HCT116 (cell line): ENCODE measurements at regions not wholly inside any gene's neighbourhood (a gene's known extent, or its start where the extent isn't known, plus 50 kb on each side); places are given as distances from the start of the nearest gene placed in this dataset.

Experiments
- ATAC-seq: fragments of 200-7000 bp; cut with Tn5 transposase; 2 replicates; pipeline ENCODE4 v1.9.1; 2020; ENCODE audit warnings: mild to moderate bottlenecking, moderate library complexity
- BruUV-seq: library from RNA; stranded (reverse); fragments of 400-500 nt; replicated peaks from 2 replicates; lab custom pipeline; 2021; lab: Mats Ljungman, UMichigan
- CTCF ChIA-PET: fragments of 300-600 bp; sonication (Branson Sonifier 250); formaldehyde crosslinking; loops from one replicate; lab custom pipeline; 2021; ENCODE audit warnings: antibody characterized with exemption; lab: Charles Lee
- POLR2A ChIA-PET: fragments of 300-600, 350-600 bp; sonication (Branson Sonifier 250); formaldehyde crosslinking; loops from one replicate; lab custom pipeline; 2021; ENCODE audit warnings: antibody characterized with exemption; lab: Charles Lee
- RAD21 ChIA-PET, 2 experiments: fragments of 300-600 bp; sonication (Branson Sonifier 250); formaldehyde crosslinking; loops; one replicate each; lab custom pipeline; 2023; ENCODE audit warnings: low total read pairs in 2 of 2; ENCODE audit not compliant: uncharacterized antibody in 2 of 2, unreplicated experiment in 2 of 2, low non-redundant PET in 1 of 2; lab: Charles Lee
- DNase-seq: peaks from one replicate; pipeline ENCODE4 v3.0.0-alpha.2; 2010; ENCODE audit warnings: low read depth, low spot score
- H2AFZ ChIP-seq: fragments of 200-600 bp; shearing (Covaris generic), sonication (generic); 2 replicates; pipeline ENCODE4 v1.6.1; 2017; ENCODE audit warnings: low read depth, mixed run types, mixed read lengths, antibody characterized with exemption, low read length; ENCODE audit not compliant: poor library complexity, severe bottlenecking
- H3K27ac ChIP-seq: 2 replicates; pipeline ENCODE4 v1.5.1; 2012; ENCODE audit warnings: low read depth, low read length
- H3K27me3 ChIP-seq: fragments of 200-600 bp; sonication (generic); 2 replicates; pipeline ENCODE4 v1.6.1; 2016; ENCODE audit warnings: mixed run types, low read length, mixed read lengths; ENCODE audit not compliant: insufficient read depth
- H3K36me3 ChIP-seq, 2 experiments: fragments of 200-500 bp in 1 of 2; fragments of 200-600 bp in 1 of 2; sonication (Bioruptor generic) in 1 of 2; sonication (generic) in 1 of 2; 2 replicates each; pipeline versions ENCODE4 v1.5.1 to v1.6.1; 2014 to 2016; ENCODE audit warnings: low read length in 2 of 2, inconsistent platforms in 1 of 2, mixed read lengths in 1 of 2, mixed run types in 1 of 2; ENCODE audit not compliant: insufficient read depth in 2 of 2, control insufficient read depth in 1 of 2
- H3K4me1 ChIP-seq, 2 experiments: fragments of 200-600 bp in 1 of 2; sonication (generic) in 1 of 2; 2 replicates each; pipeline versions ENCODE4 v1.5.1 to v1.6.1; 2012 to 2017; ENCODE audit warnings: low read length in 2 of 2, inconsistent platforms in 1 of 2, mild to moderate bottlenecking in 1 of 2, mixed read lengths in 1 of 2, mixed run types in 1 of 2, moderate library complexity in 1 of 2; ENCODE audit not compliant: insufficient read depth in 2 of 2, control insufficient read depth in 1 of 2
- H3K4me2 ChIP-seq: fragments of 200-600 bp; sonication (generic); 2 replicates; pipeline ENCODE4 v1.6.1; 2017; ENCODE audit warnings: mixed run types, low read length, mixed read lengths
- H3K4me3 ChIP-seq, 2 experiments: fragments of 200-600 bp in 1 of 2; sonication (generic) in 1 of 2; replicated peaks in 1 of 2; 2 replicates each; pipeline ENCODE4 v1.5.1; 2011 to 2016; ENCODE audit warnings: low read length in 2 of 2, control low read depth in 1 of 2, low read depth in 1 of 2, mild to moderate bottlenecking in 1 of 2, mixed read lengths in 1 of 2, mixed run types in 1 of 2
- H3K79me2 ChIP-seq: fragments of 200-600 bp; sonication (generic); 2 replicates; pipeline ENCODE4 v1.6.1; 2017; ENCODE audit warnings: mild to moderate bottlenecking, mixed run types, low read length, moderate library complexity, mixed read lengths; ENCODE audit not compliant: insufficient read depth
- H3K9ac ChIP-seq: fragments of 200-600 bp; sonication (generic); 2 replicates; pipeline ENCODE4 v1.6.1; 2016; ENCODE audit warnings: low read length, mixed read lengths
- H3K9me2 ChIP-seq: fragments of 200-600 bp; sonication (generic), shearing (Covaris generic); 2 replicates; pipeline ENCODE4 v1.6.1; 2017; ENCODE audit warnings: mixed run types, mild to moderate bottlenecking, moderate library complexity; ENCODE audit not compliant: insufficient read depth
- H3K9me3 ChIP-seq, 2 experiments: fragments of 200-500 bp in 1 of 2; fragments of 200-600 bp in 1 of 2; sonication (Bioruptor generic) in 1 of 2; sonication (generic) in 1 of 2; 2 replicates each; pipeline ENCODE4 v1.6.1; 2014 to 2017; ENCODE audit warnings: low read length in 2 of 2, mixed read lengths in 2 of 2, inconsistent platforms in 1 of 2, low read depth in 1 of 2, mild to moderate bottlenecking in 1 of 2, mixed run types in 1 of 2, moderate library complexity in 1 of 2; ENCODE audit not compliant: control insufficient read depth in 1 of 2, insufficient read depth in 1 of 2
- H4K20me1 ChIP-seq: fragments of 200-600 bp; sonication (generic), shearing (Covaris generic); 2 replicates; pipeline ENCODE4 v1.6.1; 2017; ENCODE audit warnings: mixed run types, mild to moderate bottlenecking, moderate library complexity; ENCODE audit not compliant: insufficient read depth
- ATF3 ChIP-seq: IDR thresholded peaks from 2 replicates; pipeline ENCODE4 v1.6.1; 2012
- CEBPB ChIP-seq: IDR thresholded peaks from 2 replicates; pipeline ENCODE4 v1.6.1; 2012; ENCODE audit warnings: low read depth
- CTCF ChIP-seq, 3 experiments: fragments of 200-600 bp in 1 of 3; sonication (generic) in 1 of 3; IDR thresholded peaks in 2 of 3; conservative IDR thresholded peaks in 1 of 3; 2 replicates each; pipeline ENCODE4 v1.5.1; 2012 to 2017; ENCODE audit warnings: low read depth in 2 of 3, low read length in 2 of 3, antibody characterized with exemption in 1 of 3, borderline replicate concordance in 1 of 3, control low read depth in 1 of 3, mild to moderate bottlenecking in 1 of 3, mixed read lengths in 1 of 3, mixed run types in 1 of 3, moderate library complexity in 1 of 3; ENCODE audit not compliant: insufficient read depth in 1 of 3
- EGR1 ChIP-seq: IDR thresholded peaks from 2 replicates; pipeline ENCODE4 v1.6.1; 2012; ENCODE audit warnings: low read depth
- ELF1 ChIP-seq: IDR thresholded peaks from 2 replicates; pipeline ENCODE4 v1.6.1; 2012; ENCODE audit warnings: low read depth, borderline replicate concordance
- EZH2 ChIP-seq: fragments of 200-600 bp; sonication (generic); IDR thresholded peaks from 2 replicates; pipeline ENCODE4 v1.6.1; 2017; ENCODE audit warnings: antibody characterized with exemption, mixed run types
- FOSL1 ChIP-seq: IDR thresholded peaks from 2 replicates; pipeline ENCODE4 v1.6.1; 2012; ENCODE audit warnings: low read depth
- JUND ChIP-seq: IDR thresholded peaks from 2 replicates; pipeline ENCODE4 v1.6.1; 2012
- POLR2A ChIP-seq: IDR thresholded peaks from 2 replicates; pipeline ENCODE4 v1.7.0; 2011; ENCODE audit warnings: borderline replicate concordance; ENCODE audit not compliant: insufficient read depth, insufficient read length; ENCODE audit errors: extremely low read depth
- REST ChIP-seq: IDR thresholded peaks from 2 replicates; pipeline ENCODE4 v1.6.1; 2012; ENCODE audit warnings: low read depth
- SIN3A ChIP-seq: IDR thresholded peaks from 2 replicates; pipeline ENCODE4 v1.6.1; 2012; ENCODE audit warnings: low read depth
- SRF ChIP-seq: IDR thresholded peaks from 2 replicates; pipeline ENCODE4 v1.6.1; 2012; ENCODE audit warnings: low read depth
- TCF7L2 ChIP-seq: IDR thresholded peaks from 2 replicates; pipeline ENCODE4 v1.7.0; 2011; ENCODE audit warnings: borderline replicate concordance, inconsistent platforms; ENCODE audit not compliant: insufficient read depth, insufficient read length; ENCODE audit errors: extremely low read depth
- YY1 ChIP-seq: IDR thresholded peaks from 2 replicates; pipeline ENCODE4 v1.6.1; 2011; ENCODE audit warnings: low read length, low read depth, moderate library complexity, mild to moderate bottlenecking; ENCODE audit not compliant: insufficient replicate concordance; ENCODE audit errors: extremely low read depth
- ZFX ChIP-seq: fragments of 450-650 bp; IDR thresholded peaks from 2 replicates; pipeline ENCODE4 v1.6.1; 2017
- ZNF274 ChIP-seq: fragments of 200-500 bp; sonication (Bioruptor generic); IDR thresholded peaks from 2 replicates; pipeline ENCODE4 v1.6.1; 2014; ENCODE audit warnings: mild to moderate bottlenecking, low read depth, low read length, inconsistent platforms
- intact Hi-C: fragments of 100-400 bp; cut with micrococcal nuclease; formaldehyde crosslinking; loops from 2 replicates; pipeline ENCODE4 v1.10.0; 2022
- TF ChIP-seq, protein P1 (sequence below): IDR thresholded peaks from 2 replicates; pipeline ENCODE4 v1.6.1; 2012
- TF ChIP-seq, protein P2 (sequence below): IDR thresholded peaks from 2 replicates; pipeline ENCODE4 v1.6.1; 2011; ENCODE audit warnings: mild to moderate bottlenecking, low read length, moderate library complexity; ENCODE audit not compliant: insufficient replicate concordance; ENCODE audit errors: extremely low read depth

DNA sequence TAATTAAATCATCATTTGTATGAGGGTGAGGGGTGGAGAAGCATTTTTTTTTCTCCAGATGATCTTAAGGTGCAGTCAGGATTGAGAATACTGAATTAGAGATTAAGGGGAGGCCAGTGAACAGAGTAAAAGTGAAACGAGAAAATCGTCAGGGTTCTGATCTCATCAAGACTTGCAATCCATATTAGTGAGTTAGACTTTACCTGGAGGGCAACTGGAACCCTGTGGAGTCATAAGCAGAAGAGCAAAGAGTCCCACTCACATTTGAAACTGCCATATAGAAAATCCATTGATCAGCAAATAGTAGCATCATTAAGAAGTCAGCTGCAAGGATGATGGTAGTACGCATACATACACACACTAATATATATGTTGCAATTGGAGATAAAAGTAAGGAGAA is 466.2 kb upstream of the PAPPA start:
- no peak overlapping the region for H2AFZ ChIP-seq
- ChIA-PET POLR2A (no interaction called here), CTCF (no interaction called here), RAD21 (no interaction called here)
- no peak for TF ChIP-seq POLR2A
- no peak for TF ChIP-seq CTCF (IDR thresholded peaks at IDR 0.05 in 2 of 3, conservative IDR thresholded peaks at IDR 0.05 in 1 of 3; ENCODE audit: borderline replicate concordance in 1 of 3, insufficient read depth in 1 of 3, low read depth in 2 of 3, low read length in 2 of 3)
- no peak for TF ChIP-seq JUND
- TF ChIP-seq ELF1 = no peak
- TF ChIP-seq, protein P1, sequence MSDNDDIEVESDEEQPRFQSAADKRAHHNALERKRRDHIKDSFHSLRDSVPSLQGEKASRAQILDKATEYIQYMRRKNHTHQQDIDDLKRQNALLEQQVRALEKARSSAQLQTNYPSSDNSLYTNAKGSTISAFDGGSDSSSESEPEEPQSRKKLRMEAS = no peak
- no peak for TF ChIP-seq SRF
- TF ChIP-seq FOSL1 = no peak
- TF ChIP-seq TCF7L2 = no peak
- TF ChIP-seq ZFX = no peak
- TF ChIP-seq, protein P2, sequence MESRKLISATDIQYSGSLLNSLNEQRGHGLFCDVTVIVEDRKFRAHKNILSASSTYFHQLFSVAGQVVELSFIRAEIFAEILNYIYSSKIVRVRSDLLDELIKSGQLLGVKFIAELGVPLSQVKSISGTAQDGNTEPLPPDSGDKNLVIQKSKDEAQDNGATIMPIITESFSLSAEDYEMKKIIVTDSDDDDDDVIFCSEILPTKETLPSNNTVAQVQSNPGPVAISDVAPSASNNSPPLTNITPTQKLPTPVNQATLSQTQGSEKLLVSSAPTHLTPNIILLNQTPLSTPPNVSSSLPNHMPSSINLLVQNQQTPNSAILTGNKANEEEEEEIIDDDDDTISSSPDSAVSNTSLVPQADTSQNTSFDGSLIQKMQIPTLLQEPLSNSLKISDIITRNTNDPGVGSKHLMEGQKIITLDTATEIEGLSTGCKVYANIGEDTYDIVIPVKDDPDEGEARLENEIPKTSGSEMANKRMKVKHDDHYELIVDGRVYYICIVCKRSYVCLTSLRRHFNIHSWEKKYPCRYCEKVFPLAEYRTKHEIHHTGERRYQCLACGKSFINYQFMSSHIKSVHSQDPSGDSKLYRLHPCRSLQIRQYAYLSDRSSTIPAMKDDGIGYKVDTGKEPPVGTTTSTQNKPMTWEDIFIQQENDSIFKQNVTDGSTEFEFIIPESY = no peak
- TF ChIP-seq REST = no peak
- no peak for TF ChIP-seq YY1
- TF ChIP-seq EGR1 = no peak
- TF ChIP-seq ZNF274 = no peak
- TF ChIP-seq SIN3A = no peak
- TF ChIP-seq ATF3 = no peak
- no peak for TF ChIP-seq CEBPB
- TF ChIP-seq EZH2 = no peak
- no TSS peak for BruUV-seq
- H3K9me3 ChIP-seq = no peaks in the 10 kb centered on the region
- no peak overlapping the region for H3K4me2 ChIP-seq
- DNase-seq (no peak), ATAC-seq (no peak)
- intact Hi-C loops = no loop called here
- H3K27me3 ChIP-seq = 0 out of 2 replicates have a peak, but pooled peaks cover 1% of the 10 kb centered on the region
- H3K27ac ChIP-seq = no peak overlapping the region
- no peaks in the 10 kb centered on the region for H3K79me2 ChIP-seq
- no peak overlapping the region for H3K9ac ChIP-seq
- no peak overlapping the region for H3K4me3 ChIP-seq
- H4K20me1 ChIP-seq = no peaks in the 10 kb centered on the region
- peaks cover 0 to 9% of the 10 kb centered on the region in 2 experiments; a peak in 1 of 4 replicates for H3K4me1 ChIP-seq
- H3K36me3 ChIP-seq = no peaks in the 10 kb centered on the region; a peak in 1 of 4 replicates
- no peaks in the 10 kb centered on the region for H3K9me2 ChIP-seq
